ENCODE measurements at regions not wholly inside any gene's neighbourhood (a gene's known extent, or its start where the extent isn't known, plus 50 kb on each side); places are given as distances from the start of the nearest gene placed in this dataset.

- TF ChIP-seq POLR2A (IDR thresholded peaks at IDR 0.05; ENCODE audit: low read length) (no peak), GATA1 (IDR thresholded peaks at IDR 0.05; ENCODE audit: low read depth, low read length) (no peak)
These were observed 267.2 kb downstream of the AUH start for GRCh38 chr9:91094324-91095088.
